ENCODE measurements at regions not wholly inside any gene's neighbourhood (a gene's known extent, or its start where the extent isn't known, plus 50 kb on each side); places are given as distances from the start of the nearest gene placed in this dataset.
"Not testable (repeated sequence)": the region's sequence is repeated elsewhere in the genome, so short reads cannot be mapped to it uniquely, and the experiment has no call there.

DNA sequence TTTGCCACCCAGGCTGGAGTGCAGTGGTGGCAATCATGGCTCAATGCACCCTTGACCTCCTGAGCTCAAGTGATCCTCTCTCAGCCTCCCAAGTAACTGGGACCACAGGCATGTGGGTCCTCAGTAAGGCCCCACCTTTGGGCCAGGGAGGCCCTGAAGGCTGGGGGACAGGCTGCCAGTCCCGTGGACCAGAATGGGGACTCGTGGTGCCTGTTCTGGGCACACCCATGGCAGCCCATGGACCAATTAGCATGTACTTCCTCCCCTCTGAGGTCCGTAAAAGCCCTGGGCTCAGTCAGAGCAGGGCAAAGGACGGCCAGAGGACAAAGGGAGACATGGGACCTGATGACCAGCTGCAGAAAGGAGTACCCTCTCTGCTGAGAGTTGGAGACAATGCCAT is 1590.8 kb downstream of the KHDRBS2 start:
- Mint-ChIP-seq H3K9me3 (peaks cover 35% of the 10 kb centered on the region), H3K36me3 (ENCODE audit: low read depth) (no peaks in the 10 kb centered on the region), H3K4me3 (ENCODE audit: low read depth) (no peak overlapping the region), H3K4me1 (ENCODE audit: low read depth) (no peaks in the 10 kb centered on the region), H3K27ac (no peak overlapping the region), H3K27me3 (ENCODE audit: low read depth) (no peaks in the 10 kb centered on the region)
- intact Hi-C loops (cut with micrococcal nuclease) = no loop called here
- no peak for DNase-seq (ENCODE audit: low spot score)

DNA sequence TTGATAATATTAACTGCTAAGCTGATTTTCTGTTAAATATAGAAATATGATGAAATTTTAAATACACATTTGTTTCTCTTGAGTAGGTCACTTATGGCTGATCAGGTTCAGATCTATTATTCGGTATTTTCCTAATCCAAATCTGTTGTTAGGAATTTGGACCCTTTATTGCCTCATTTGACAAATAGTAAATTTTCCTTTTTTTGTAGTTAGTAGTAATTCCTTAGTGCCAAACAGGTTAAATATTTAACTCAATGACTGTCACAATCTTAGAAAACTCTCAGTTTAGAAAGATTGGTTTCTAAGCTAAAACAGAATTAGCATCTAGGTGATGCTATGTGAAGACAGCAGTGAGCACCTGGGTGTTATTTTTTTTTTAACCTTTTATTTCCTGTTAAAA is 1598.9 kb downstream of the KHDRBS2 start:
- H3K9me3 Mint-ChIP-seq = peaks cover 50% of the 10 kb centered on the region
- intact Hi-C loops (cut with micrococcal nuclease) = no loop called here
- H3K27ac Mint-ChIP-seq = no peak overlapping the region
- no peaks in the 10 kb centered on the region for H3K4me1 Mint-ChIP-seq (ENCODE audit: low read depth)
- no peak for DNase-seq (ENCODE audit: low spot score)
- no peak overlapping the region for H3K4me3 Mint-ChIP-seq (ENCODE audit: low read depth)
- no peaks in the 10 kb centered on the region for H3K36me3 Mint-ChIP-seq (ENCODE audit: low read depth)
- no peaks in the 10 kb centered on the region for H3K27me3 Mint-ChIP-seq (ENCODE audit: low read depth)

DNA sequence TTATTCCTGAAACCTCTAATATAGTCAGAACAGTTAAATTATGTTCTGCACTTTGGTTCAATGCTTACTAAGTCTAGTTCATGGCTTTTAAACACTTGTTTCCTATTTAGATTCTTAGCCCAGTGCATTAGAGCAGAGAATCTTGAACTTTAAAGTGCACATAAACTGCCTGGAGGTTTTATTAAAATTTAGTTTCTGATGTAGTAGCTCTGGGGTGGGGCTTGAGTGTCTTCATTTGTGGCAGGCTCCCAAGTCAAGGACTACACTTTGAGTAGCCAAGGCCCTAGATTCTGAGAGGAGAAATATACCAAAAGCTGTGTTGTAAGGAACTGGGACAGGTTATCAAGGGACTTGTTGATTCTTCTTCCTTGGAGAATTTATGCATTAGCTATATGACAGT is 1604.2 kb downstream of the KHDRBS2 start:
- DNase-seq (ENCODE audit: low spot score) = no peak
- H3K4me1 Mint-ChIP-seq (ENCODE audit: low read depth) = no peaks in the 10 kb centered on the region
- no peak overlapping the region for H3K4me3 Mint-ChIP-seq (ENCODE audit: low read depth)
- intact Hi-C loops (cut with micrococcal nuclease) = no loop called here
- peaks cover 63% of the 10 kb centered on the region for H3K9me3 Mint-ChIP-seq
- H3K27me3 Mint-ChIP-seq (ENCODE audit: low read depth) = no peaks in the 10 kb centered on the region
- no peaks in the 10 kb centered on the region for H3K36me3 Mint-ChIP-seq (ENCODE audit: low read depth)
- no peak overlapping the region for H3K27ac Mint-ChIP-seq

DNA sequence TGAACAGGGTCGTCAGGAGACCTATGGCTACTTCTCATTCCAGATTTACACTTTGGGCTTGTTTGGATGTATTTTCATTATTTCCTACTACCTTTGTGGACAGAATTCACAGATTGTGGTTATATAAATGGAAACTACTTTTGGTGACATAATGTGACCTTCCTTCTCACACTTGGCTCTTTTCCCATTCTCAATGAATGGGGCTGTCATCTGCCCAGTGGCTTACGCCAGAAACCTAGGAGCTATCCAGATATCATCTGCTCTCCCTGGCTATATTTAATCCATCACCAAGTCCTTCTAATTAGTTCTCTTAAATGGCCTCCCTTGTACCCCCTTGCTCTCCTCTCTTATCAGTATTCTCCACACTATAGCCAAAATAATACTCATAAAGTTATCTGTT is 1606.8 kb downstream of the KHDRBS2 start:
- intact Hi-C loops (cut with micrococcal nuclease) = no loop called here

DNA sequence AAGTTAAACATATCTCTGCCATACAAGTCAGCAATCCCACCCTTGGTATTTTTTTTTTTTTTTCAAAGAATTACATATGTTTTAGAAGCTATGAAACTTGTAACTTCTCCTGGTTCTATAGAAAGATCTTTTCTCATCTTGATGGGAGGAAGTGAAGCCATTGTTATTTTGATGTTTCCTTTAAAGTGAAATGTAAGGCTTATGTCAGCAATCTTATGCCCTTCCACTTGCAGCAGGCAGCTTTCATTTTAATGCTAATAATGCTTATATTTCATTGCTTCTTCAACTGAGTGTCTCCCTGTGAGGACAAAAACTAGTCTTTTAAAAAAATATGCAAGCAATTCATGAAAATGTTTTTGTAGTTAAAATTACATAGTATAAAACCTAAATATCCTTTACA is 1614.7 kb downstream of the KHDRBS2 start:
- Mint-ChIP-seq H3K4me1 (ENCODE audit: low read depth) (no peaks in the 10 kb centered on the region), H3K9me3 (peaks cover 67% of the 10 kb centered on the region), H3K27me3 (ENCODE audit: low read depth) (no peaks in the 10 kb centered on the region), H3K27ac (no peak overlapping the region), H3K4me3 (ENCODE audit: low read depth) (no peak overlapping the region), H3K36me3 (ENCODE audit: low read depth) (no peaks in the 10 kb centered on the region)
- intact Hi-C loops (cut with micrococcal nuclease) = no loop called here
- no peak for DNase-seq (ENCODE audit: low spot score)

More for the DNA sequence above, 1606.8 kb downstream of the KHDRBS2 start:
- Mint-ChIP-seq H3K36me3 (ENCODE audit: low read depth) (no peaks in the 10 kb centered on the region), H3K27me3 (ENCODE audit: low read depth) (no peaks in the 10 kb centered on the region), H3K4me3 (ENCODE audit: low read depth) (no peak overlapping the region), H3K9me3 (peaks cover 57% of the 10 kb centered on the region), H3K4me1 (ENCODE audit: low read depth) (no peaks in the 10 kb centered on the region), H3K27ac (no peak overlapping the region)
- DNase-seq (ENCODE audit: low spot score) = no peak

DNA sequence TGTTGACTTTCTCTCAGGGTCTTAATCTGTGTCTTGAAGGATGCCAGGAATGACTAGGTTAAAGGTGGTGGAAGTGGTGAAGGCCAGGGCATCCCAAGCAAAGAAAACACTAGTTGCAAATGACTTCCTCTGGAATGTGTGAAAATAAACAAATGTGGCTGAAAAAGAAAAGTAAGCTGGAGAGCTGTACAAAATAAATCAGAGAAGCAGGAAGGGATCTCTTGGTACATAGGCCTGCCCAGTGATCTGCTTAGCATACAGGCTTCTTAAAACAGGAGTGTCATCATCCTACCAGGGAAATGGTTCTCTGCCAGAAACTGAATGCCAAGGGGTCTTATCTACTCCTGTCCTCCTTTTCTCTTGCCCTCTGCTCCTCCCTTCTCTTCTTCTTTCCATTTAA is 1616.0 kb downstream of the KHDRBS2 start:
- no peaks in the 10 kb centered on the region for H3K4me1 Mint-ChIP-seq (ENCODE audit: low read depth)
- no peak for DNase-seq (ENCODE audit: low spot score)
- no peak overlapping the region for H3K4me3 Mint-ChIP-seq (ENCODE audit: low read depth)
- intact Hi-C loops (cut with micrococcal nuclease) = no loop called here
- H3K9me3 Mint-ChIP-seq = peaks cover 72% of the 10 kb centered on the region
- no peaks in the 10 kb centered on the region for H3K27me3 Mint-ChIP-seq (ENCODE audit: low read depth)
- no peaks in the 10 kb centered on the region for H3K36me3 Mint-ChIP-seq (ENCODE audit: low read depth)
- H3K27ac Mint-ChIP-seq = no peak overlapping the region

DNA sequence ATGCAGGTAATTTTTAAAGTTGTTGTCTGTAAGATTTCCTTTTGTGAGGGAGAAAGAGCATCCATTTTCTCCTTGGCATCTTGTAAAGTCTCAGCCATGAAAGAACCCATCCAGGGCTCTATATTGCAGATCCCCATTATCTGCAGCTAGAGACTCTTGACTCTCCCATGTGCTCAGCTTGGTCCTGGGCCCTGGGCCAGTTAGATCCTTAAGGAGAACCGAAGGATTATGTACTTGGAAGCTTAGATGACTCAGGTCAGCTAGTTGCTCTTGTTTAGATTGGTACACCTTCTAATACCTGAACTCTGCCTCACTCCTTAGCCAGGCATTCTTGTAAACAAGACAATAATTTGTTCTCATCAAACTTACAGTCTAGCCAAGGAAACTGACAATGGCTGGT is 1617.6 kb downstream of the KHDRBS2 start:
- H3K27ac Mint-ChIP-seq = no peak overlapping the region
- DNase-seq (ENCODE audit: low spot score) = no peak

DNA sequence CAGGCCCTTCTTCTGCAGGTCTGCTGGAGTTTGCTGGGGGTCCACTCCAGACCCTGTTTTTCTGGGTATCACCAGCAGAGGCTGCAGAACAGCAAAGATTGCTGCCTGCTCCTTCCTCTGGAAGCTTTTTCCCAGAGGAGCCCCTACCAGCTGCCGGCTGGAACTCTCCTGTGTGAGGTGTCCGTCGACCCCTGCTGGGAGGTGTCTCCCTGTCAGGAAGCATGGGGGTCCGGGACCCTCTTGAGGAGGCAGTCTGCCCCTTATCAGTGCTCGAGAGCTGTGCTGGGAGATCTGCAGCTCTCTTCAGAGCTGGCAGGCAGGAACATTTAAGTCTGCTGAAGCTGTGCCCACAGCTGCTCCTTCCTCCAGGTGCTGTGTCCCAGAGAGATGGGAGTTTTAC is 1622.8 kb downstream of the KHDRBS2 start:
- H3K27me3 Mint-ChIP-seq (ENCODE audit: low read depth); H3K36me3 Mint-ChIP-seq (ENCODE audit: low read depth); H3K27ac Mint-ChIP-seq; intact Hi-C loops (cut with micrococcal nuclease); H3K4me1 Mint-ChIP-seq (ENCODE audit: low read depth); DNase-seq (ENCODE audit: low spot score); H3K4me3 Mint-ChIP-seq (ENCODE audit: low read depth): not testable (repeated sequence)
- H3K9me3 Mint-ChIP-seq = peaks cover 58% of the 10 kb centered on the region

More for the DNA sequence above, 1617.6 kb downstream of the KHDRBS2 start:
- Mint-ChIP-seq H3K27me3 (ENCODE audit: low read depth) (no peaks in the 10 kb centered on the region), H3K9me3 (peaks cover 68% of the 10 kb centered on the region), H3K4me1 (ENCODE audit: low read depth) (no peaks in the 10 kb centered on the region), H3K36me3 (ENCODE audit: low read depth) (no peaks in the 10 kb centered on the region), H3K4me3 (ENCODE audit: low read depth) (no peak overlapping the region)
- intact Hi-C loops (cut with micrococcal nuclease) = no loop called here

DNA sequence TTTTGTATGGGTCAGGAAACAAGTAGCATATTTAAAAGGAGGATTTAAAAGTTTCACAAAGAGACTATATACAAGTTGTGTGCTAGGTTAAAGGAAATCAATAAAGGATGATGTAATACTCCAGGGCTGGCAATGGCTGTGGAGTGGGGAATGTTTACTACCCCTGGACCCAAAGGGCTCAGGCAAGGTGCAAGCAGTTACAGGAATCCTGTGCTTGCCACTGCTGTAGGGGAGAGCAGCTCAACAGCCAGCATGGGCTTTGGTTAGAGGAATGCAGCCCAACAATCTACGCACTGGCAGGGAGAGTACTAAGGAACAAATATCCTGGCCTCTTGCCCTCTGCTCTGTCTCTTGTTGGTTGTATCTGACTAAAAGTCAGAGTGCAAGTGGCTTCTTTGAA is 1642.2 kb downstream of the KHDRBS2 start:
- Mint-ChIP-seq H3K4me1 (ENCODE audit: low read depth) (no peaks in the 10 kb centered on the region), H3K4me3 (ENCODE audit: low read depth) (no peak overlapping the region)
- intact Hi-C loops (cut with micrococcal nuclease) = no loop called here

DNA sequence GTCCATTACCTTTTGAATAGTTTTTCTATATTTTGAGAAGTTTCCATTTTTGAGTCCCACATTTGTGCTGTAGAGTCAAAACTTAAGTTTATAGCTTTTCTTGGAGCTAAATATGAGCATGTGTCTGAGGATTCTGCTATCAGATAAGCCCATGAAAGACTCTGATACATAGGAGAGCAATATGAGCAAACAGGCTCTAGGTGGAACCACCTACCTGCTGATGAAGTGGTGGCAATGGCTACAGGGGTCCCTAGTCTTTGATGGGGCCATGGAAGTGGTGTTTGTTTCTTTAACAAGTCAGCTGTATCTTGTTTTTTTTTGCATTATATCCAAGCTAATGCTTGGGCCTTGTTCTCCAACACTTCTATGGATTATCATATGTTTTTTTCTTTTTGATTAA is 1646.8 kb downstream of the KHDRBS2 start:
- H3K4me3 Mint-ChIP-seq (ENCODE audit: low read depth); H3K27me3 Mint-ChIP-seq (ENCODE audit: low read depth); H3K36me3 Mint-ChIP-seq (ENCODE audit: low read depth); DNase-seq (ENCODE audit: low spot score); H3K4me1 Mint-ChIP-seq (ENCODE audit: low read depth); H3K27ac Mint-ChIP-seq; intact Hi-C loops (cut with micrococcal nuclease): not testable (repeated sequence)
- H3K9me3 Mint-ChIP-seq = peaks cover 60% of the 10 kb centered on the region

More for the DNA sequence above, 1642.2 kb downstream of the KHDRBS2 start:
- no peak for DNase-seq (ENCODE audit: low spot score)
- Mint-ChIP-seq H3K27me3 (ENCODE audit: low read depth) (no peaks in the 10 kb centered on the region), H3K9me3 (peaks cover 34% of the 10 kb centered on the region), H3K36me3 (ENCODE audit: low read depth) (no peaks in the 10 kb centered on the region), H3K27ac (no peak overlapping the region)
